GM10248 (cell line): ENCODE measurements at regions not wholly inside any gene's neighbourhood (a gene's known extent, or its start where the extent isn't known, plus 50 kb on each side); places are given as distances from the start of the nearest gene placed in this dataset.

Experiments used
- CTCF ChIA-PET: fragments of 300-600 bp; sonication (Branson Sonifier 250); formaldehyde crosslinking; extraction: SDS; loops from one replicate; lab custom pipeline; 2021; ENCODE audit warnings: antibody characterized with exemption; lab: Yijun Ruan, JAX
- POLR2A ChIA-PET: fragments of 350-650 bp; sonication (Branson Sonifier 250); formaldehyde crosslinking; extraction: SDS; loops from one replicate; lab custom pipeline; 2020; ENCODE audit warnings: antibody characterized with exemption; lab: Yijun Ruan, JAX
- DNase-seq: peaks from one replicate; pipeline ENCODE4 v3.0.0; 2012; ENCODE audit errors: extremely low spot score
- TF ChIP-seq, protein P1 (sequence below): IDR thresholded peaks from 2 replicates; pipeline ENCODE4 v1.5.1; 2012; ENCODE audit warnings: mild to moderate bottlenecking, low read depth; ENCODE audit errors: extremely low read depth, missing control alignments, control extremely low read depth

DNA sequence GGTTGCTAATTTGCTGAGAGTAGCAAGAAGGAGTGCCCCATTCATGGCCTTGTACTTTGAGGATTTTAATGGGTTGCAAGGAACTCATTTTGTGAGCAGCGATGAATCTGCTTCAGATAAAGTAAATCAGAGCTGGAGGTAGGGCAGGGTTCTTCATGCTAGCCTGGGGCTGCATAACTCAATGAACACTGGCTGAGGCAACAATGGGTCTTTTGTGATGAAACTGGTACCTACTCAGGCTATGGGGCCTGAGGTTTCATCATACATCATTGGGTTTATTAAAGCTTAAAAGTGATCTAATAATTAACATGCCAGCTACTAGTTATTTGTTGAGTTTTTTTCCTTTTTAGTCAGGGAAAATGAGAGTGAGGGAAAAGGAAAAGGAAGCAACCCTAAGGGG, 106.9 kb downstream of the FAM50B start:
- TF ChIP-seq, protein P1, sequence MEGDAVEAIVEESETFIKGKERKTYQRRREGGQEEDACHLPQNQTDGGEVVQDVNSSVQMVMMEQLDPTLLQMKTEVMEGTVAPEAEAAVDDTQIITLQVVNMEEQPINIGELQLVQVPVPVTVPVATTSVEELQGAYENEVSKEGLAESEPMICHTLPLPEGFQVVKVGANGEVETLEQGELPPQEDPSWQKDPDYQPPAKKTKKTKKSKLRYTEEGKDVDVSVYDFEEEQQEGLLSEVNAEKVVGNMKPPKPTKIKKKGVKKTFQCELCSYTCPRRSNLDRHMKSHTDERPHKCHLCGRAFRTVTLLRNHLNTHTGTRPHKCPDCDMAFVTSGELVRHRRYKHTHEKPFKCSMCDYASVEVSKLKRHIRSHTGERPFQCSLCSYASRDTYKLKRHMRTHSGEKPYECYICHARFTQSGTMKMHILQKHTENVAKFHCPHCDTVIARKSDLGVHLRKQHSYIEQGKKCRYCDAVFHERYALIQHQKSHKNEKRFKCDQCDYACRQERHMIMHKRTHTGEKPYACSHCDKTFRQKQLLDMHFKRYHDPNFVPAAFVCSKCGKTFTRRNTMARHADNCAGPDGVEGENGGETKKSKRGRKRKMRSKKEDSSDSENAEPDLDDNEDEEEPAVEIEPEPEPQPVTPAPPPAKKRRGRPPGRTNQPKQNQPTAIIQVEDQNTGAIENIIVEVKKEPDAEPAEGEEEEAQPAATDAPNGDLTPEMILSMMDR, result no peak
- POLR2A ChIA-PET, result no interaction called here
- CTCF ChIA-PET, result no interaction called here
- no peak for DNase-seq

DNA sequence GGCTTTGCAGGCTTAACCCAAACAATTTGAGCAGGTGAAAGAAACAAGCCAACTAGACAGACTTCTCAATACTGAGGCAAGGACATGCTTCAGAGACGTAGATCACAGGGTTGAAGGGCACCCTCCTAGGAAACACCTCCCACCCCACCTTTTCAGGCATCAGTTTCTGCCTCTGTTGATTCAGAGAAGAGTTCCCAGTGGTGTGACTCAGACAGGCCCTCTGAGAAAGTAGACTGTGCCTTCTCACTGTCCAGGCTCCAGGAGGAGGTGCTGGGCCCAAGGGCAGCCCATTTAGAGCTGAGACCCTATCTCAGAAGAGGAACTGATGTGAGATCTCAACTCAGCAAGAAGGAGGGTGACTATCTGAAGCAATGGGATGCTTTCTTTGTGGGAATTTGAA, 108.1 kb downstream of the FAM50B start:
- TF ChIP-seq, protein P1, result no peak
- POLR2A ChIA-PET, result no interaction called here
- DNase-seq, result no peak
- CTCF ChIA-PET, result interaction anchor here (1.3 kb wide), 1 partner anchor 18 kb away, joined by 3 read pairs; no protein-coding TSS in a partner anchor

DNA sequence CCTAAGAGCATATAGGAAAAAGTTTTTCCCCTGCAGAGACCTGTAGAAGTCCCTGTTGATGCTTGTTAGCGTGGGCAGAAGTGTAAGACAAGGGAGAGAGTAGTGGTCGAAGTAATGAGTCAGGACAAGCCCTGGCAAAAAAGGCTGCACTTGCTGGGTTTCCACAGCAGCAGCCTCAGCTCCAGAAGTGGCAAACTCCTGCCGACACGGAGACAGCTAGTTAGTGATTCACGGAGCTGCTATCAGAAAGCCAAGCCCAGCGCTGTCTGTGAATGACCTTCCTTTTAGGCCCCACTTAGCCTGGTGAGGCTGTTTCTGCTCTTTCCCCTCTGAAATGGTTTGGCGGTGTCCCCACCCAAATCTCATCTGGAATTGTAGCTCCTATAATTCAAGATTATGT, 109.1 kb downstream of the FAM50B start:
- ChIA-PET POLR2A (no interaction called here), CTCF (interaction anchor here (1.3 to 1.5 kb wide), 2 partner anchors 17 to 20 kb away, joined by 3 to 4 read pairs; no protein-coding TSS in a partner anchor)
- no peak for DNase-seq
- TF ChIP-seq, protein P1, result no peak

DNA sequence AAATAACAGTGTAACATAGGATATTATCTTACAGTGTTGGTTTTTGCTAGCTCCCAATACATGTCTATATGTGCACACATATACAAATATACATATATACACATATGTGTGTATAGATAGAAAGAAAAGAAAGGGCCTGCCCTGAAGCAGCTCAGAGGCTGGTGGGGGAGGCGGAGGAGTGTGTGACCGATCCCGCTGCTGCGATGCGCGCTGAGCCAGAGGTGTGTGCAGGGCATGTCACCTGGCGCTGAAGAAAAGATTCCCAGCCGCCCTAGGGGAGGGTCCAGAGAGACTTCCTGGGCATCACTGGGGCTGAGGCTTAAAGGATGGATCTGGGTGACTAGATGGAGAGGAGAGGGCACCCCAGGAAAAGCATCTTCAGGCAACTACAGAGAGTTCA, 110.2 kb downstream of the FAM50B start:
- TF ChIP-seq, protein P1, result no peak
- POLR2A ChIA-PET, result no interaction called here
- CTCF ChIA-PET, result interaction anchor here (1.5 to 2.1 kb wide), 2 partner anchors 10 to 19 kb away, joined by 4 to 6 read pairs; no protein-coding TSS in a partner anchor
- DNase-seq, result no peak

DNA sequence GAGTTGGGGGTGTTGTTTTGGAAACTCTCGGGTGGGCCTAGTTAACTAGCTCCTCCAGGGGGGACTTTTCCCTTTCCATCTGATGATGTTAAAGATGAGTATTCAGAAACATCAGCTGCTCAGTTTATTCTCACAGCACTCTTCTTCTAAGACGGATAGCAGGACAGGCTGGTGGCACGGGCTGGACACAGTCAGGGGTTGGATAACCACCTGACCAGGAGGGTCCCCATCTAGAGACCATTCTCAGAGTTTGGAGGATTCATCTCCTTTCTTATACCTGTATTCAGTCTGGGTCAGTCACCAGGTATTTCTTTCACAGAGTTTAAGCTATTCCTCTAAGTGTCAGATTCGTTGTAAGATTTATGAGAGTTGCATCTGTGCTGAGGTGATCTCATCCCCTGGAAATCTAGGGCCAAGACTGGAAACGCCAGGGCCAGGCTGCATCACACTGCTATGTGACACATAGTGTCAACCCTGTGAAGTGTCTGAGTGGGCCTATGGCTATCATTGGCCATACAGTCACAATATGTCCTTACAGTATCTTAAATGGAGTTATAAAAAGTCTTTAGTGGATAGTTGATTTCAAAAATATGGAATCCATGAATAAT, 111.7 kb downstream of the FAM50B start:
- ChIA-PET POLR2A (no interaction called here), CTCF (interaction anchor here (1.0 to 2.1 kb wide), 3 partner anchors 11 to 22 kb away, joined by 3 to 6 read pairs (median 4); no protein-coding TSS in a partner anchor)
- DNase-seq, result no peak
- TF ChIP-seq, protein P1, result no peak

DNA sequence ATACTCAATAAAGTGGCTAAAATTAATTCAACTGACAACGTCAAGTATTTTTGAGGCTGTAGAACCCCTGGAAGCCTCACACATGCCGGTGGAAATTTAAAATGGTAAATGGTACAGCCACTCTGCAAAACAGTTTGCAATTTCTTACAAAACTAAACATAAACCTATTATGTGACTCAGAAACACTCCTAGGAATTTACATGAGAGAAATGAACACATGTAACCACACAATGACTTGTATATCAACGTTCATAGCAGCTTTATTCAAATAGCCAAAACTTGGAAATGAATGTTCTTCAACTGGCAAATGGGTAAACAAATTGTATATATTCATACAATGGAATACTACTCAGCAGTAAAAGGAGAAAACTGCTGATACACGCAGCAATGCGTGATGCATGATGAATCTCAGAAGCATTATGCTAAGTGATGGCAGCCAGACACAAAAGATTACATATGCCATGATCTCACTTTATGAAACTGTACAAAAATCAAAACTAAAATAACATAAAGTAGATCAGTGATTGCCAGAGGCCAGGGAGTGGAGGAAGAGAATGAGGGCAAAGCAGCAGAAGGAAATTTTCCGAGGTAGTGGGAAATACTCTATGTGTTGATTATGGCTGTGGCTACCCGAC, 112.5 kb downstream of the FAM50B start:
- POLR2A ChIA-PET, result no interaction called here
- no peak for DNase-seq
- CTCF ChIA-PET, result interaction anchor here (1.0 kb wide), 1 partner anchor 16 kb away, joined by 4 read pairs; no protein-coding TSS in a partner anchor
- TF ChIP-seq, protein P1, result no peak
